Nephron progenitor cell (in vitro differentiated cells): ENCODE measurements at regions not wholly inside any gene's neighbourhood (a gene's known extent, or its start where the extent isn't known, plus 50 kb on each side); places are given as distances from the start of the nearest gene placed in this dataset.

Experiments
- DNase-seq: peaks from one replicate; pipeline ENCODE4 v3.0.0; 2021
- H3K27ac Mint-ChIP-seq: 2 replicates; pipeline ENCODE4 v1.8.0; 2021; ENCODE audit warnings: mild to moderate bottlenecking, moderate library complexity, mixed read lengths
- H3K27me3 Mint-ChIP-seq: 2 replicates; pipeline ENCODE4 v1.8.0; 2021; ENCODE audit warnings: mild to moderate bottlenecking, low read depth, mixed read lengths; ENCODE audit not compliant: poor library complexity
- H3K36me3 Mint-ChIP-seq: 2 replicates; pipeline ENCODE4 v1.8.0; 2021; ENCODE audit warnings: low read depth, mixed read lengths
- H3K4me1 Mint-ChIP-seq: 2 replicates; pipeline ENCODE4 v1.8.0; 2021; ENCODE audit warnings: mixed read lengths
- H3K4me3 Mint-ChIP-seq: 2 replicates; pipeline ENCODE4 v1.8.0; 2021; ENCODE audit warnings: mild to moderate bottlenecking, moderate library complexity, mixed read lengths
- H3K9me3 Mint-ChIP-seq: 2 replicates; pipeline ENCODE4 v1.8.0; 2021; ENCODE audit warnings: mild to moderate bottlenecking, moderate library complexity, mixed read lengths
- TF ChIP-seq, protein P1 (sequence below): fragments of 200-600 bp; sonication (generic); IDR thresholded peaks from 2 replicates; pipeline ENCODE4 v1.5.0; 2021; ENCODE audit warnings: antibody characterized with exemption

DNA sequence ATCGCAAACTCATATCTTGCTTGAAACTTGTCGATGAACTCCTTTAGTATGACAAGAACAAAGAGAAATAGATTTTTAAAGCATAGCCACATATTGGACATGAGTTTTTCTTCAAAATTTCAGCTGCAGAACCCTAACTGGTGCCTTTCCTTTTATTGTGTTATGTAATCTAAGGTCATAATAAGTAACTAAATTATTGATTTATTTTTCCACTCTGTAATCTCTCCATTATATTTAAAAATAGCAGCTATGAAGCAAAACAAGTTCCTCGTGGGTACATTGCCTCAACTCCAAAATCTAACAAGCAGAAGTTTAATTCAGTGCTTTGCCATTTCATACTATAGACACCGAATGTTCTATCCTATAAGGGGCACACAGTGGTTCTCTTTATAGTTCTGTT lies 159.2 kb upstream of the PRSS1 start:
- DNase-seq: no peak
- H3K4me3 Mint-ChIP-seq: no peak overlapping the region
- H3K36me3 Mint-ChIP-seq: no peaks in the 10 kb centered on the region
- no peaks in the 10 kb centered on the region for H3K9me3 Mint-ChIP-seq
- H3K4me1 Mint-ChIP-seq: no peaks in the 10 kb centered on the region
- TF ChIP-seq, protein P1, sequence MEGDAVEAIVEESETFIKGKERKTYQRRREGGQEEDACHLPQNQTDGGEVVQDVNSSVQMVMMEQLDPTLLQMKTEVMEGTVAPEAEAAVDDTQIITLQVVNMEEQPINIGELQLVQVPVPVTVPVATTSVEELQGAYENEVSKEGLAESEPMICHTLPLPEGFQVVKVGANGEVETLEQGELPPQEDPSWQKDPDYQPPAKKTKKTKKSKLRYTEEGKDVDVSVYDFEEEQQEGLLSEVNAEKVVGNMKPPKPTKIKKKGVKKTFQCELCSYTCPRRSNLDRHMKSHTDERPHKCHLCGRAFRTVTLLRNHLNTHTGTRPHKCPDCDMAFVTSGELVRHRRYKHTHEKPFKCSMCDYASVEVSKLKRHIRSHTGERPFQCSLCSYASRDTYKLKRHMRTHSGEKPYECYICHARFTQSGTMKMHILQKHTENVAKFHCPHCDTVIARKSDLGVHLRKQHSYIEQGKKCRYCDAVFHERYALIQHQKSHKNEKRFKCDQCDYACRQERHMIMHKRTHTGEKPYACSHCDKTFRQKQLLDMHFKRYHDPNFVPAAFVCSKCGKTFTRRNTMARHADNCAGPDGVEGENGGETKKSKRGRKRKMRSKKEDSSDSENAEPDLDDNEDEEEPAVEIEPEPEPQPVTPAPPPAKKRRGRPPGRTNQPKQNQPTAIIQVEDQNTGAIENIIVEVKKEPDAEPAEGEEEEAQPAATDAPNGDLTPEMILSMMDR: no peak
- no peak overlapping the region for H3K27ac Mint-ChIP-seq
- H3K27me3 Mint-ChIP-seq: peaks cover 4% of the 10 kb centered on the region

DNA sequence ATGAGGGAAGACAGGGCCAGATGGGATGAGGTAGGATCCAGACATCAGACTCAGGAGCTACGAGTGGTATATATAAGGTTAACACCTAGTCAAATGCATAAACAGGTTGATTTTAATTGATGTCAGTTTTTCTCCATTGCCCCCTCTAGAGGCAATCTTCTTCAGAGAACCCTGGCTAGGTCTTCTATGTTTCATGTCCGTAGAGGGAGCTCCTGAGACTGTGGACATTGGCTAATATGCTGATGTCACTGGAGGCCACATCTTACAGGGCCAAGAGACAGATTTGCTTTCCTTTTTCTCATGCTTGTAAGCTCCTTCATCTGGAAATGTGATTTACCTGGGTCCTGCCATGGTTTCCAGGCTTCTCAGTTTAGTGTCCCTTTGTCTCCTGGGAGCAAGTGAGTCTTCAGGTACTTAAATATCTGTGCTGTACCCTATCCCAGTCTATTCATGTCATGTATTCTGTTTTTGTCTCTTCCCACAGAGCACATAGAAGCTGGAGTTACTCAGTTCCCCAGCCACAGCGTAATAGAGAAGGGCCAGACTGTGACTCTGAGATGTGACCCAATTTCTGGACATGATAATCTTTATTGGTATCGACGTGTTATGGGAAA lies 161.6 kb upstream of the PRSS1 start:
- Mint-ChIP-seq H3K36me3 (no peaks in the 10 kb centered on the region), H3K27ac (no peak overlapping the region), H3K4me3 (no peak overlapping the region), H3K4me1 (peaks cover 5% of the 10 kb centered on the region), H3K9me3 (no peaks in the 10 kb centered on the region), H3K27me3 (no peaks in the 10 kb centered on the region)
- TF ChIP-seq, protein P1: peak; percentile 46
- no peak for DNase-seq

GRCh38 chr7:142586611-142587010 lies 162.7 kb upstream of the PRSS1 start:
- TF ChIP-seq, protein P1: no peak
- Mint-ChIP-seq H3K9me3 (no peaks in the 10 kb centered on the region), H3K27me3 (no peaks in the 10 kb centered on the region), H3K36me3 (no peaks in the 10 kb centered on the region), H3K4me1 (peaks cover 5% of the 10 kb centered on the region), H3K4me3 (no peak overlapping the region), H3K27ac (no peak overlapping the region)
- DNase-seq: no peak

DNA sequence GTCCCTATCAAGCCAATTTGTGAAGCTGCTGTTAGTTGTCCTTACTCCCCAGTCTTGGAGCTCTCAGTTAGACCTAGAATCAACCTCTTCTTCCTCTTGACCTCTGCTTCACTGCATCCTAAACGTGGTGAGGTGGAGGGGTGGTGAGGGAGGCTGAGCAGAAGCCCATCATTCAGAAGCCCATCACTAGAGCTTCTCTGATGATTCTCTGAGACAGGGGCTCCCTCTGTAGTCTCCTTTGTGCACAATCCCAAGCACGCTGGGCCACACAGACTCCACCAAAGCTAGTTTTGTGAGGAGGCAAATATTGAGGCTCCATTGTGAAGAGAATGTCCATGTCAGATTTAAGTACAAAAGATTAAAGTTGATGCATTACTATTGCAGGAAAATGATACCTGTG lies 163.8 kb upstream of the PRSS1 start:
- peaks cover 5% of the 10 kb centered on the region for H3K4me1 Mint-ChIP-seq
- H3K4me3 Mint-ChIP-seq: no peak overlapping the region
- H3K27ac Mint-ChIP-seq: no peak overlapping the region
- H3K36me3 Mint-ChIP-seq: no peaks in the 10 kb centered on the region
- no peak for DNase-seq
- H3K27me3 Mint-ChIP-seq: no peaks in the 10 kb centered on the region
- no peaks in the 10 kb centered on the region for H3K9me3 Mint-ChIP-seq
- TF ChIP-seq, protein P1: no peak

GRCh38 chr7:142584765-142585164 lies 164.5 kb upstream of the PRSS1 start:
- TF ChIP-seq, protein P1: no peak
- Mint-ChIP-seq H3K9me3 (no peaks in the 10 kb centered on the region), H3K27me3 (no peaks in the 10 kb centered on the region), H3K4me3 (no peak overlapping the region), H3K4me1 (peaks cover 5% of the 10 kb centered on the region), H3K27ac (no peak overlapping the region), H3K36me3 (no peaks in the 10 kb centered on the region)
- no peak for DNase-seq

DNA sequence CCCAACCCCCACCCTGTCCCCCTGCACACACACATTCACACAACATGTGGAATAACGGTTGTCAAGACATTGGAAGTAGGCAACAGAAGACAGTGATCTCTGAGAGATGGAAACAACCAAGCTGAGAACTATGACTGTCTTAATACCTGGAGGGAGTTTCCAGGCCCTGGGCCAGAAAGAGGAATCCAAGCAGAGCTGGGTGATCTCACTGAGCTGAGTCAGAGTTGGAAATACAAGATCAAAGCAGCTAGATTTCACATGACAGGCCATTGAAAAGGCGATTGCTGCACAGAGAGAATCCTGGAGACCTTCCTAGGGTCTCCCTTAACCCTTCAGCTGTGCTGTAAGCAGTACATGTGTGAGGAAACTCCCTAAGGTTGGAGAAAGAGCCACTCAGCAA lies 165.8 kb upstream of the PRSS1 start:
- DNase-seq: no peak
- Mint-ChIP-seq H3K4me3 (no peak overlapping the region), H3K9me3 (no peaks in the 10 kb centered on the region), H3K4me1 (peaks cover 5% of the 10 kb centered on the region), H3K27ac (peak overlapping the region; percentile 30), H3K27me3 (no peaks in the 10 kb centered on the region), H3K36me3 (no peaks in the 10 kb centered on the region)
- TF ChIP-seq, protein P1: no peak
